Ectodermal cell (in vitro differentiated cells): ENCODE measurements at regions not wholly inside any gene's neighbourhood (a gene's known extent, or its start where the extent isn't known, plus 50 kb on each side); places are given as distances from the start of the nearest gene placed in this dataset.

Experiments
- H3K27ac ChIP-seq: 2 replicates; pipeline ENCODE4 v1.7.0; 2013; ENCODE audit warnings: mild to moderate bottlenecking, low read depth, low read length; ENCODE audit not compliant: insufficient read depth, poor library complexity, severe bottlenecking
- H3K27me3 ChIP-seq: 2 replicates; pipeline ENCODE4 v1.7.0; 2013; ENCODE audit warnings: mild to moderate bottlenecking, low read length; ENCODE audit not compliant: insufficient read depth, control insufficient read depth, poor library complexity, severe bottlenecking
- H3K36me3 ChIP-seq: one replicate; pipeline ENCODE4 v1.7.0; 2013; ENCODE audit warnings: low read length; ENCODE audit not compliant: control insufficient read depth, insufficient read depth
- H3K4me1 ChIP-seq: one replicate; pipeline ENCODE4 v1.7.0; 2013; ENCODE audit warnings: low read length; ENCODE audit not compliant: control insufficient read depth, insufficient read depth
- H3K4me3 ChIP-seq: 2 replicates; pipeline ENCODE4 v1.7.0; 2013; ENCODE audit warnings: low read depth, low read length, control low read depth; ENCODE audit not compliant: insufficient read depth
- H3K9me3 ChIP-seq: 2 replicates; pipeline ENCODE4 v1.7.0; 2013; ENCODE audit warnings: mild to moderate bottlenecking, low read length, moderate library complexity; ENCODE audit not compliant: control insufficient read depth
- WGBS, 2 experiments: methylation state at CpG; one replicate each; pipeline ENCODE4 v1.1.7; 2013; ENCODE audit warnings: missing lambda C conversion rate in 2 of 2; 5-methylcytosine and 5-hydroxymethylcytosine counted together

DNA sequence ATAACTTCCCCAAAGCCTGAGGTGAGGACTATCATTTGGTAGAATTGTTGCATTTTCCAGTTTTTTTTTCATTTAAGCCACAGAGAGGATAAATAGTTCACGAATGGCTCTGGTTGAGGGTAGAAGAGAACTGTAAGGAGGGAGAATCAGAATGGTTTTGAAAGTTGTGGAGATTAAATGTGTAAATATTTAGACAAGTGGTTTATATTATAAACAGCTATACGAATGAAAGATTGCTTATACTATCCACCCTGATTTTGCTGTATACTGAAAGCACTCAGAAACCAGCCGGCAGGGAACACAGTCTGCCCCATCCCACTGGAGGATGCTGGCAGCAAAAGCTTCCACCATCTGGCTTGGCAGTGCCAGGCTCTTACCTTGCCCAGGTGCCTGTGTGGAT is 341.1 kb downstream of the RAPGEF2 start:
- H3K4me3 ChIP-seq, result no peak overlapping the region
- no peaks in the 10 kb centered on the region for H3K4me1 ChIP-seq
- no peaks in the 10 kb centered on the region for H3K9me3 ChIP-seq
- no peak overlapping the region for H3K27ac ChIP-seq
- 86 to 92% methylated on average over 3 of the region's 3 CpGs for WGBS, 2 experiments
- H3K36me3 ChIP-seq, result no peaks in the 10 kb centered on the region
- H3K27me3 ChIP-seq, result no peaks in the 10 kb centered on the region

DNA sequence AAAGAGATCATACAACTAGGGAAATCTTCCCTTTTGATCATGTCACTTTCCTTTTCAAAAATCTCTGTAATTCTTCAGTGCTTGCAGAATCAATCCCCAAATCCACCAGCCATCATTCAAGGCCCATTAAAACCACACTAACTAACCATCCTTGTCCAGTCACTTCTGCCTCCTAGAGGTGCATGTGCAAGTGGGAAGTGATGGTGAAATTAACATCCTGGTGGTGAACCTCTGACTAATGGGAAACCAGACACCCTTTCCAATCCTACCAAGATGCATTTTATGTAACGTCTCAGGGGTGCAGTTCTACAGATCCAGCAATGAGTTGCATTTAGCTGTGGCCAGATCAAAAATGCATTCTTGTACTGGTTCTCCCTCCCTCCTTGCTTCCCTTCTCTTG is 341.8 kb downstream of the RAPGEF2 start:
- no peaks in the 10 kb centered on the region for H3K9me3 ChIP-seq
- H3K36me3 ChIP-seq, result no peaks in the 10 kb centered on the region
- 86 to 88% methylated on average over 1 of the region's 1 CpG for WGBS, 2 experiments
- no peaks in the 10 kb centered on the region for H3K4me1 ChIP-seq
- no peak overlapping the region for H3K27ac ChIP-seq
- no peaks in the 10 kb centered on the region for H3K27me3 ChIP-seq
- no peak overlapping the region for H3K4me3 ChIP-seq

DNA sequence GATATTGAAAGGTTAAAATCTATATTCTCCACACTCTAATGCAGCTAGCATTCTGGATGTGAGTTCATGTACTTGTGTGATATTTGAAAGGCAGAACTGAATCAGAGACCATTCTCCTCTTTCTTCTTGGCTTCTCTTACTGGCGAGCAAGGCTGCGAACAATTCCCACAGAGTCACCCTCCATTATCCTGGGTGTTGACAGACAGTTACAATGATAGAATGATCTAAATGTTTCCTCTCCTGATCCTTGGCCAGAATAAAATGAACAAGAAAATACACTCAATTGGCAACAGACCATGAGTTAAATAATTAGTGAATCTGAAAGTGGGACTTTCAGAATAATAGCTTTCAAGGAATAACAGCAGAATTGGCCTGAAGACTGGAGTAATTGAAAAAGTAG is 342.8 kb downstream of the RAPGEF2 start:
- Histone ChIP-seq H3K27me3 (no peaks in the 10 kb centered on the region), H3K36me3 (no peaks in the 10 kb centered on the region), H3K27ac (no peak overlapping the region), H3K4me3 (no peak overlapping the region), H3K9me3 (no peaks in the 10 kb centered on the region), H3K4me1 (no peaks in the 10 kb centered on the region)
- WGBS, 2 experiments, result 75% methylated on average over 2 of the region's 2 CpGs; no CpG with 5 or more reads in 1 of the 2 experiments

DNA sequence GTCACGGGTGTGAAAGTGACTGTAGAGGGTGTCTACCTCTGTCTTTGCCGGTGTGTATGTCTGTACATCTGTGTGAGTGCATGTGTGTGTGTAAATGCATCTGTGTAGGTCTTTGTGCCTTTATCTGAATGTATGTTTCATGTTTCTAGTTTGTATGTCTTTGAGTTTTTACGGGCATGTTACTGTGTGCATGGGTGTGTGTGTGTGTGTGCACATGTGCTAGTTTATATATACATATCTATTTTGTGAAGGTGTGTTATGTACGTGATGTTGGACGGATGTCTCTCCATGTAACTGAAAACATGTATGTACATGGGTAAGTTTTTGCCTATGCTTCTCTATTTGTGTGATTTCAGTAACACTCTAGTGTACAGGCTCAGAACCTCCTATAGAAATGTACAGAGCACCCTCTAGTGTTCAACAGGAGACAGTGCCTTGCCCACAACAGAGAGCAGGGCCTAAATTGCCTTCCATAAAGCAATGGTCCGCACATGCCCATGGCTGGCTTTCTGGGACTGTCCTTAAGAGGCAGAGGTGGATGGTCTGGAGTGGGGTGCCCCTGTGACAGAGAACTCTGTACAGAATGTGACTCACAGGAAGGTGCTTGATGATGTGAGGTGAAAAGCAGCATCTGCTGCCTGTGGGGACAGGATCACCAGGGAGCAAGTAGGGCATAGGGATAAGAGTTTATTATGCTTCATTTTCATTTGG is 343.5 kb downstream of the RAPGEF2 start:
- Histone ChIP-seq H3K27ac (no peak overlapping the region), H3K9me3 (no peaks in the 10 kb centered on the region), H3K36me3 (no peaks in the 10 kb centered on the region), H3K27me3 (no peaks in the 10 kb centered on the region), H3K4me3 (no peak overlapping the region), H3K4me1 (no peaks in the 10 kb centered on the region)
- WGBS, 2 experiments, result 59 to 60% methylated on average over 6 of the region's 6 CpGs

DNA sequence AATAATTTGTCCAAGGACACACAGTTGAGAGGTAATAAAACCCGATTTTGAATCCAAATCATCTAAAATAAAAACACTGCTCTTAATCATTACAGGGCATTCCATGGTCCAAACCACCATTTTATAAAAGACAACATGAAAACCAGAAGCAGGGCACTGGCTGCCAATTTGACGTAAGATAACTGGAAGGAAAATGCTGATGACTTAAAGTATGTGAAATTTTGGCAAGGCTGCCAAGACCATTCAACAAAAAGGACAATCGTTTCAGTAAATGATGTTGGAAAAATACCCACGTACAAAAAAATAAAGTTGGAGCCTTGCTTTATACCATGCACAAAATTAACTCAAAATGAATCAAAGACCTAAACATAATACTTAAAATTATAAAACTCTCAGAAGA is 344.4 kb downstream of the RAPGEF2 start:
- Histone ChIP-seq H3K4me3 (no peak overlapping the region), H3K27me3 (no peaks in the 10 kb centered on the region), H3K9me3 (no peaks in the 10 kb centered on the region), H3K4me1 (no peaks in the 10 kb centered on the region), H3K36me3 (no peaks in the 10 kb centered on the region), H3K27ac (no peak overlapping the region)
- 86 to 95% methylated on average over 4 of the region's 4 CpGs for WGBS, 2 experiments

DNA sequence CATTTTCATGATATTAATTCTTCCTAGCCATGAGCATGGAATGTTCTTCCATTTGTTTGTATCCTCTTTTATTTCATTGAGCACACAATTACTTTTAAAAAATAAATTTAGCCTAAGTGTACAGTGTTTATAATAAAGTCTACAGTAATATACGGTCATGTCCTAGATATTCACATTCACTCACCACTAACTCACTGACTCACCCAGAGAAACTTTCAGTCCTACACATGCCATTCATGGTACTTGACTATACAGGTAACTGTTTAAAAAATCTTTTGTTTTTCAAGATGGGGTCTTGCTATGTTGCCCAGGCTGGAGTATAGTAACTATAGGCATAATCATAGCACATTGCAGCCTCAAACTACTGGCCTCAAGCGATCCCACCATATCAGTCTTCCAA is 348.1 kb downstream of the RAPGEF2 start:
- Histone ChIP-seq H3K36me3 (no peaks in the 10 kb centered on the region), H3K9me3 (no peaks in the 10 kb centered on the region), H3K27ac (no peak overlapping the region), H3K27me3 (no peaks in the 10 kb centered on the region), H3K4me3 (no peak overlapping the region), H3K4me1 (no peaks in the 10 kb centered on the region)
- WGBS, 2 experiments, result 81 to 94% methylated on average over 1 to 2 of the region's 2 CpGs

DNA sequence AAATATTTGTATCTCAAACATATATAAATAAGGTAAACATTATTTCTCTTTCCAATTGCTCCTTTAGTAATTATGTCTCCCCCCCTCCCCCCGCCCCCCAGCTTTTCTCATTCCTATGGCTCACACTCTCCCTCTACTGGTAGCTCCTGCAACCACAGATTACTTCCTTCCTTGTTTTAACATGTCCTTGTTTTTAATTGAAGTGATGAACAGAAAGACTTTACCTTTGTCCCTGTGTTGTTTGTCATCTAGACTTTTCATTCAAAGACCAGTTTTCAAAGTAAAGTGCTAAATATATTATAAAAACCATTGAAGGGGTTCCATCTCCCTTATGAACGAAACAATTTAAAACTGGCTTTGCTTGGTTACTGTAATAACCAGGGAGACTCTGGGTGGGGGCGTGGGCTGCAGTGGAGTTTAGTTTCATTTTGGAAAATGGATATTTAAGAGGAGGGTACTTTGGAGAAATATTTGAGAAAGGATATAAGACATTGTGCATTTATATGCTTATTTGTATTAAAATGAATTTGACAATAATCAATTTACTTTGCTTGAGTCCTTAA is 352.9 kb downstream of the RAPGEF2 start:
- H3K27ac ChIP-seq, result no peak overlapping the region
- H3K9me3 ChIP-seq, result no peaks in the 10 kb centered on the region
- no peak overlapping the region for H3K4me3 ChIP-seq
- WGBS, 2 experiments, result 69 to 87% methylated on average over 2 of the region's 3 CpGs
- no peaks in the 10 kb centered on the region for H3K27me3 ChIP-seq
- no peaks in the 10 kb centered on the region for H3K4me1 ChIP-seq
- no peaks in the 10 kb centered on the region for H3K36me3 ChIP-seq

DNA sequence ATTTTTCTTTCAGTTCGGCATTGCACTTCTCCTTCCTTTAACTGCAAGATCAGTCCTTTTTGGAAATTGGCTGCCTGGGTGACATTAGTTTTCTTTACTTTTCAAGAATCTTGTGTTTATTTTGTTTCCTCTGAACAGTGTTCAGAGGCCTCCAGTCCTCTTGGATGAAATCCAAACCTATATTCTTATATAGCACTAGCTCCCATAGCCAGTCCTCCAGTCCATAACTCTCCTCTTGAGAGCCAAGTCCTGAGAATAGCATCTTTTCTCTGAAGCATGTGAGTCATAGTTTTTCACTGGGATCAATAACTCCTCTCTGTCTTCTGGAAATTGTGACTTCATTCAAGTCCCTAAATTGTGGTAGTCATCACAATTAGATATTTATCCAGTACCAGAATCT is 357.5 kb downstream of the RAPGEF2 start:
- Histone ChIP-seq H3K27me3 (no peaks in the 10 kb centered on the region), H3K36me3 (no peaks in the 10 kb centered on the region), H3K4me1 (no peaks in the 10 kb centered on the region), H3K9me3 (no peaks in the 10 kb centered on the region), H3K4me3 (no peak overlapping the region), H3K27ac (no peak overlapping the region)
- 91 to 100% methylated on average over 1 of the region's 1 CpG for WGBS, 2 experiments

DNA sequence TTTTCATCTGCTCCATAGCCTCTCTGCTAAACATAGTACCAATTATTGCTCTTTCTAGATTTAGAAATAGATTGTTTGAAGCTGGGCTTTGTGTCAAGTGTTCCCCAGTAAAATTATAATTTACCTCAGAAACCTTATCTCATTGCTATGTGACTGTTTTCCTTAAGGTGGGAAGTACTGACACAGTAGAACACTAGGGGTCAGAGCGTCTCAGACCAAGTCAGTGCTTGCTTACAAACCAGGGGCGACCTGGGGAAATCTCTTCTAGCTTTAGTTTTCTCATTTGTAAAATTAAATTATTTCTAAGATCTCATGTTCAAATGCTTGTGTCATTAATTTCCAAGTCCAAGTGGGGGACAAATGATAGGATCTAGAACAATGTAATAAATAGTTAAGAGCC is 360.4 kb downstream of the RAPGEF2 start:
- WGBS, 2 experiments, result 80 to 82% methylated on average over 1 to 2 of the region's 2 CpGs

DNA sequence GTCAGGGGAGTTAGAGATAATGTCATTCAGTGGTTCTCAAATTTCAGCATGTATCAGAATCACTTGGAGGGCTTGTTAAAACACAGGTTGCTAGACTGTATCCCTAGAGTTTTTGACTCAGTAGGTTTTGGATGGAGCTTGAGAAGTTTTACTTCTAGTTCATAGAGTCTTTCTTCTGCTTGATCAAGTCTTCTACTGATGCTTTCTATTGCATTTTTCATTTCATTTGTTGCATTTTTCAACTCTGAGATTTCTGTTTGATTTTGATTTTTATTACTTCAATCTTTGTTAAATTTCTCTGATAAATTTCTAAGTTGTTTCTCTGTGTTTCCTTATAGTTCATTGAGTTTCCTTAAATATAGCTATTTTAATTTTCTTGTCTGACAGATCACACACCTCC is 361.4 kb downstream of the RAPGEF2 start:
- H3K36me3 ChIP-seq, result no peaks in the 10 kb centered on the region
- H3K9me3 ChIP-seq, result no peaks in the 10 kb centered on the region
- no peaks in the 10 kb centered on the region for H3K27me3 ChIP-seq
- no peak overlapping the region for H3K4me3 ChIP-seq
- no peak overlapping the region for H3K27ac ChIP-seq
- H3K4me1 ChIP-seq, result no peaks in the 10 kb centered on the region

More for the DNA sequence above, 360.4 kb downstream of the RAPGEF2 start:
- no peaks in the 10 kb centered on the region for H3K4me1 ChIP-seq
- no peaks in the 10 kb centered on the region for H3K27me3 ChIP-seq
- no peak overlapping the region for H3K27ac ChIP-seq
- no peak overlapping the region for H3K4me3 ChIP-seq
- H3K36me3 ChIP-seq, result no peaks in the 10 kb centered on the region
- no peaks in the 10 kb centered on the region for H3K9me3 ChIP-seq
